PC-9 (cell line): ENCODE measurements at regions not wholly inside any gene's neighbourhood (a gene's known extent, or its start where the extent isn't known, plus 50 kb on each side); places are given as distances from the start of the nearest gene placed in this dataset.
"Not testable (repeated sequence)": the region's sequence is repeated elsewhere in the genome, so short reads cannot be mapped to it uniquely, and the experiment has no call there.

Experiments
- BruUV-seq: library from RNA; stranded (reverse); fragments of 400-500 nt; replicated peaks from 2 replicates; lab custom pipeline; 2021; lab: Mats Ljungman, UMichigan
- CTCF ChIA-PET: fragments of 300-600 bp; sonication (Branson Sonifier 250); formaldehyde crosslinking; loops from one replicate; lab custom pipeline; 2022; ENCODE audit warnings: antibody characterized with exemption; lab: Charles Lee
- POLR2A ChIA-PET: fragments of 300-600 bp; sonication (Branson Sonifier 250); formaldehyde crosslinking; loops from one replicate; lab custom pipeline; 2022; ENCODE audit warnings: antibody characterized with exemption; ENCODE audit not compliant: unreplicated experiment; lab: Charles Lee
- DNase-seq, 2 experiments: peaks; one replicate each; pipeline versions ENCODE4 v3.0.0 to v3.0.0-alpha.2; 2015 to 2022; ENCODE audit warnings: mixed read lengths in 1 of 2
- H2AFZ ChIP-seq: fragments of 200-600 bp; sonication (generic); 2 replicates; pipeline ENCODE4 v1.8.1; 2017; ENCODE audit warnings: antibody characterized with exemption
- H3F3A ChIP-seq: fragments of 200-600 bp; sonication (generic); 2 replicates; pipeline ENCODE4 v1.8.1; 2017; ENCODE audit warnings: antibody characterized with exemption, mild to moderate bottlenecking, low read depth; ENCODE audit not compliant: insufficient read depth
- H3K27ac ChIP-seq: fragments of 200-600 bp; sonication (generic); 2 replicates; pipeline ENCODE4 v1.6.1; 2016; ENCODE audit warnings: mixed run types
- H3K27me3 ChIP-seq: fragments of 200-600 bp; sonication (generic); 2 replicates; pipeline ENCODE4 v1.6.1; 2016; ENCODE audit warnings: low read depth, mixed run types; ENCODE audit not compliant: insufficient read depth
- H3K36me3 ChIP-seq: fragments of 200-600 bp; sonication (generic); 2 replicates; pipeline ENCODE4 v1.6.1; 2016; ENCODE audit warnings: low read depth, mixed run types
- H3K4me1 ChIP-seq: fragments of 200-600 bp; sonication (generic); replicated peaks from 2 replicates; pipeline ENCODE4 v1.6.1; 2016; ENCODE audit warnings: mixed run types; ENCODE audit not compliant: insufficient read depth
- H3K4me2 ChIP-seq: fragments of 200-600 bp; sonication (generic); 2 replicates; pipeline ENCODE4 v1.6.1; 2017; ENCODE audit warnings: mixed run types
- H3K4me3 ChIP-seq: fragments of 200-600 bp; sonication (generic); 2 replicates; pipeline ENCODE4 v1.6.1; 2016; ENCODE audit warnings: mixed run types
- H3K79me2 ChIP-seq: fragments of 200-600 bp; sonication (generic); 2 replicates; pipeline ENCODE4 v1.6.1; 2017; ENCODE audit warnings: low read depth, mixed run types
- H3K9me2 ChIP-seq: fragments of 200-600 bp; sonication (generic); 2 replicates; pipeline ENCODE4 v1.8.1; 2017; ENCODE audit warnings: mild to moderate bottlenecking; ENCODE audit not compliant: insufficient read depth
- H3K9me3 ChIP-seq: fragments of 200-600 bp; sonication (generic); 2 replicates; pipeline ENCODE4 v1.8.1; 2016; ENCODE audit warnings: low read depth; ENCODE audit not compliant: insufficient read depth
- H4K20me1 ChIP-seq: fragments of 200-600 bp; sonication (generic); 2 replicates; pipeline ENCODE4 v1.8.1; 2017; ENCODE audit not compliant: insufficient read depth
- EZH2 ChIP-seq: fragments of 200-600 bp; sonication (generic); IDR thresholded peaks from 2 replicates; pipeline ENCODE4 v1.8.0; 2017; ENCODE audit warnings: antibody characterized with exemption, low read depth
- intact Hi-C: fragments of 100-400 bp; cut with micrococcal nuclease; formaldehyde crosslinking; loops from one replicate; pipeline ENCODE4 v1.10.0; 2022; ENCODE audit not compliant: unreplicated experiment
- TF ChIP-seq, protein P1 (sequence below): fragments of 200-600 bp; sonication (generic); conservative IDR thresholded peaks from 2 replicates; pipeline ENCODE4 v1.6.1; 2017; ENCODE audit warnings: mixed run types, antibody characterized with exemption, mild to moderate bottlenecking, moderate library complexity

DNA sequence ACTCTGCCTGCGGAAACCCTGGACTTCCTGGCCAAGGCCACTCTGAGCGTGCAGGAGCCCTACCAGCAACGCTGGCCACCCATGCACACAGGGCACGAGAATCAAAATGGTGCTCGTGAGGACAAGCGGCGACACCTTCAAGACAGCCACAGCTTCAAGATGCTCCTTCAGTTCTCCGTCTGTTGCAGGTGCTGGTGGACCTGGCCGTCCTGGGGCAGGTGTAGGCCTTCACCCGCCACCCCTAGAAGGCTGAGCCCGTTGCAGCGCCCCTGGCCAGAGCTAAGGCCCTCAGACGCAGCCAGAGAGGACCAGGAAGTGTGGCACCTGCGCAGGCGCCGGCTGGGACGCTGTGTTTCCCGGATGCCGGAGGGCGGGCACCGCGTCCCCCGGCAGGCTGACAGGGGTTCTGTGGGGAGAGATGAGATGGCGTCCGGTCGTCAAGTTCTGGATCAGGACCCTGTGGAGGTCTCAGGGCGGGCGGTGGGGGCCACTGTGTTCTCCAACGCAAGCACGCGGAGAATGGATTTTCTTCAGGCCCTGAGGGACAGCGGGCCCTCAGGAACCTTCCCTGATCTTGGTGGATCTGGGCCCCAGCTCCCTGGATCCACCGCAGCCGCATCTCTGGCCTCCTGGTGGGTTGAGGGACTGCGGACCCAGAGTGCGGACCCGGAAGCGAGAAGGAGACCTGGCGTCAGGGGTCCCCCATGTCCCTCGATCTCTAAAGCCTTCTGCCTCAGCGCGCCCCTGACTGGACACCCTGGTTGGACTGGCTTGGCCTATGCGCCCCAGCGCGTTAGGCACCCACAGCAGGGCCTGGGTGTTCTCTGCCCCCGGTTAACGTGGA is 1770.8 kb upstream of the CDH9 start:
- CTCF ChIA-PET: no interaction called here
- intact Hi-C loops: no loop called here
- Histone ChIP-seq H3K27ac (no peak overlapping the region), H4K20me1 (no peaks in the 10 kb centered on the region), H3K27me3 (no peaks in the 10 kb centered on the region), H3K4me2 (no peak overlapping the region), H3K4me1 (no peaks in the 10 kb centered on the region), H3K9me3 (0 out of 2 replicates have a peak, but pooled peaks cover 4% of the 10 kb centered on the region), H3K9me2 (no peaks in the 10 kb centered on the region), H3K36me3 (no peaks in the 10 kb centered on the region), H2AFZ (no peak overlapping the region), H3K79me2 (no peaks in the 10 kb centered on the region), H3F3A (no peaks in the 10 kb centered on the region), H3K4me3 (no peak overlapping the region)
- no peak for DNase-seq
- TF ChIP-seq EZH2: no peak
- TF ChIP-seq, protein P1, sequence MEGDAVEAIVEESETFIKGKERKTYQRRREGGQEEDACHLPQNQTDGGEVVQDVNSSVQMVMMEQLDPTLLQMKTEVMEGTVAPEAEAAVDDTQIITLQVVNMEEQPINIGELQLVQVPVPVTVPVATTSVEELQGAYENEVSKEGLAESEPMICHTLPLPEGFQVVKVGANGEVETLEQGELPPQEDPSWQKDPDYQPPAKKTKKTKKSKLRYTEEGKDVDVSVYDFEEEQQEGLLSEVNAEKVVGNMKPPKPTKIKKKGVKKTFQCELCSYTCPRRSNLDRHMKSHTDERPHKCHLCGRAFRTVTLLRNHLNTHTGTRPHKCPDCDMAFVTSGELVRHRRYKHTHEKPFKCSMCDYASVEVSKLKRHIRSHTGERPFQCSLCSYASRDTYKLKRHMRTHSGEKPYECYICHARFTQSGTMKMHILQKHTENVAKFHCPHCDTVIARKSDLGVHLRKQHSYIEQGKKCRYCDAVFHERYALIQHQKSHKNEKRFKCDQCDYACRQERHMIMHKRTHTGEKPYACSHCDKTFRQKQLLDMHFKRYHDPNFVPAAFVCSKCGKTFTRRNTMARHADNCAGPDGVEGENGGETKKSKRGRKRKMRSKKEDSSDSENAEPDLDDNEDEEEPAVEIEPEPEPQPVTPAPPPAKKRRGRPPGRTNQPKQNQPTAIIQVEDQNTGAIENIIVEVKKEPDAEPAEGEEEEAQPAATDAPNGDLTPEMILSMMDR: no peak
- POLR2A ChIA-PET: no interaction called here
- no TSS peak for BruUV-seq

DNA sequence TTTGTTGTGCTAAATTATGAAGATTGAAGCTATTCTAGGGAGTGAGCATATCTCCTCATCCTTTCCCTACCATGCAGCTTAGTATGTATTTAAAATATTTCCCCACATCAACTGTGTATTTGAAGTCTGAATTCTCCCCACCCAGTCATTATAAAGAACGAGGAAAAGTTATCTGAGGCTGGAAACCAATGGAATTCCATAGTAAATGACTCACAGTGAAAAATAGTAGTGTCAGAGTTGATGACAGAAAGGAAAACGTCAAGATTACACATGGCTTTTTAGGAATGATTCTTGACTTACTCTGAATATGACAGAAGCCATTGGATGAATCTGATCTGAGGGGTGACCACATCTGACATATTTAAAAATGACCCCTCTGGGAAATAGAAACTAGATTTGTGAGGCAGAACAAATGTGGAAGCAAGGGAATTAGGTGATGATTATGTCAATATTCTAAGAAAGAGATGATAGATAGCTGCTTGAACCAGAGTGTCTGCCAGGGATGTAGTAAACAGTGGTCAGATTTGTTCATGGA is 1768.9 kb upstream of the CDH9 start:
- intact Hi-C loops: no loop called here
- CTCF ChIA-PET: no interaction called here
- Histone ChIP-seq H3K27me3 (no peaks in the 10 kb centered on the region), H2AFZ (no peak overlapping the region), H3K4me1 (no peaks in the 10 kb centered on the region), H3K4me3 (no peak overlapping the region), H3K27ac (no peak overlapping the region), H3F3A (no peaks in the 10 kb centered on the region), H3K9me2 (no peaks in the 10 kb centered on the region), H3K36me3 (no peaks in the 10 kb centered on the region), H3K79me2 (no peaks in the 10 kb centered on the region), H4K20me1 (no peaks in the 10 kb centered on the region), H3K4me2 (no peak overlapping the region), H3K9me3 (0 out of 2 replicates have a peak, but pooled peaks cover 4% of the 10 kb centered on the region)
- POLR2A ChIA-PET: no interaction called here
- no peak for DNase-seq
- TF ChIP-seq, protein P1: no peak
- no peak for TF ChIP-seq EZH2
- BruUV-seq: no TSS peak

DNA sequence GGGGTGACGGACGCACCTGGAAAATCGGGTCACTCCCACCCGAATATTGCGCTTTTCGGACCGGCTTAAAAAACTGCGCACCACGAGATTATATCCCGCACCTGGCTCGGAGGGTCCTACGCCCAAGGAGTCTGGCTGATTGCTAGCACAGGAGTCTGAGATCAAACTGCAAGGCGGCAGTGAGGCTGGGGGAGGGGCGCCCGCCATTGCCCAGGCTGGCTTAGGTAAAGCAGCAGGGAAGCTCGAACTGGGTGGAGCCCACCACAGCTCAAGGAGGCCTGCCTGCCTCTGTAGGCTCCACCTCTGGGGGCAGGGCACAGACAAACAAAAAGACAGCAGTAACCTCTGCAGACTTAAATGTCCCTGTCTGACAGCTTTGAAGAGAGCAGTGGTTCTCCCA is 1760.6 kb upstream of the CDH9 start:
- H3K9me2 ChIP-seq, BruUV-seq, H3K27me3 ChIP-seq, H3K36me3 ChIP-seq, H2AFZ ChIP-seq, CTCF ChIA-PET, H3K4me2 ChIP-seq, H3K4me3 ChIP-seq, H3K79me2 ChIP-seq, H3K9me3 ChIP-seq, POLR2A ChIA-PET, H4K20me1 ChIP-seq, H3K4me1 ChIP-seq, intact Hi-C loops, DNase-seq, H3K27ac ChIP-seq, H3F3A ChIP-seq: not testable (repeated sequence)
